Lower leg skin (tissue), 3 donors: ENCODE measurements at regions not wholly inside any gene's neighbourhood (a gene's known extent, or its start where the extent isn't known, plus 50 kb on each side); places are given as distances from the start of the nearest gene placed in this dataset.

ENCODE experiments used
- POLR2A ChIP-seq, 2 donors: fragments of 450-650 bp; IDR thresholded peaks; one replicate each; pipeline ENCODE4 v1.6.1; 2016 to 2017; ENCODE audit warnings: antibody characterized with exemption in 2 of 2, mild to moderate bottlenecking in 1 of 2, moderate library complexity in 1 of 2
- TF ChIP-seq, protein P1 (sequence below), 3 donors: fragments of 450-650 bp; IDR thresholded peaks; one replicate each; pipeline ENCODE4 v1.5.1; 2016; ENCODE audit warnings: antibody characterized with exemption in 3 of 3, mild to moderate bottlenecking in 3 of 3, moderate library complexity in 2 of 3

DNA sequence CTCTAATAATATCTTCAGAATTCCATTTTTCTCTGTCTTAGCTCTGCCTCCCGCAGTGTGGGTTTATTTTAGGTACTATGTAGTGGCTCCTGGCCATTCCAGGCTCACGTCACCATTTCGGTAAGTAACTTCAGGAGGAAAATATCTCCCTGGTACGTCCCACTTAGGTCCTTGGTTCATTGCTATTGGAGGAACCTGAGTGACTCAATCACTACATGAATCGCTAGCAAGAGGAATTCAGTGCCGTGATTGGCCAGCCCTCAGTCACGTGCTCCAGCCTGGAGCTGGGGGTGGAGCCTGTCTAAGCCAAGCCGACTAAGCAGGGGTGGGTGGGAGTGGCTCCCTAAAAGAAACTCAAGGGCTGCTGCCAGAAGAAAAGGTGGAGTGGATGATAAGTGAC lies 67.3 kb upstream of the E2F3 start:
- TF ChIP-seq, protein P1, sequence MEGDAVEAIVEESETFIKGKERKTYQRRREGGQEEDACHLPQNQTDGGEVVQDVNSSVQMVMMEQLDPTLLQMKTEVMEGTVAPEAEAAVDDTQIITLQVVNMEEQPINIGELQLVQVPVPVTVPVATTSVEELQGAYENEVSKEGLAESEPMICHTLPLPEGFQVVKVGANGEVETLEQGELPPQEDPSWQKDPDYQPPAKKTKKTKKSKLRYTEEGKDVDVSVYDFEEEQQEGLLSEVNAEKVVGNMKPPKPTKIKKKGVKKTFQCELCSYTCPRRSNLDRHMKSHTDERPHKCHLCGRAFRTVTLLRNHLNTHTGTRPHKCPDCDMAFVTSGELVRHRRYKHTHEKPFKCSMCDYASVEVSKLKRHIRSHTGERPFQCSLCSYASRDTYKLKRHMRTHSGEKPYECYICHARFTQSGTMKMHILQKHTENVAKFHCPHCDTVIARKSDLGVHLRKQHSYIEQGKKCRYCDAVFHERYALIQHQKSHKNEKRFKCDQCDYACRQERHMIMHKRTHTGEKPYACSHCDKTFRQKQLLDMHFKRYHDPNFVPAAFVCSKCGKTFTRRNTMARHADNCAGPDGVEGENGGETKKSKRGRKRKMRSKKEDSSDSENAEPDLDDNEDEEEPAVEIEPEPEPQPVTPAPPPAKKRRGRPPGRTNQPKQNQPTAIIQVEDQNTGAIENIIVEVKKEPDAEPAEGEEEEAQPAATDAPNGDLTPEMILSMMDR (IDR thresholded peaks at IDR 0.05): no peak
- TF ChIP-seq POLR2A (IDR thresholded peaks at IDR 0.05): no peak
